ENCODE measurements at regions not wholly inside any gene's neighbourhood (a gene's known extent, or its start where the extent isn't known, plus 50 kb on each side); places are given as distances from the start of the nearest gene placed in this dataset.

DNA sequence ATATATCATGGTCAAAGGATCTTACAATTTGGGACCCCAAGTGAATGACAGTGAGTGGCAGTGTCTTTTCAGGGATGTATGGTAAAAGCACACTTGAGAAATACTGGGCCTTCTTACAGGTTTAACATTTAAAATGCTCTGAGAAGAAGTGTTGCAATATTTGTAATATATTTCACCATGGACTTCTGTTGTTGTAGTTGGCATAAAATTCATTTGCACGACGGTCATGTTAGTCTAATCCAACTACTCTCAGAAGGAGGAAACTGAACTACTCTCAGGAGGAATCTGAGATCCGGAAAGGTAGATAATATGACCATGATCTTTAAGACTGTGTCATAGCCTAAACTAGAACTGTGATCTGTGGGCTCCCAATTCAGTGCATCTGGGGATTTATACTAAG, 700.1 kb downstream of the HDGFL1 start:
- DNase-seq (ENCODE audit: low read depth in 2 of 3, low spot score in 2 of 3) = no peak

DNA sequence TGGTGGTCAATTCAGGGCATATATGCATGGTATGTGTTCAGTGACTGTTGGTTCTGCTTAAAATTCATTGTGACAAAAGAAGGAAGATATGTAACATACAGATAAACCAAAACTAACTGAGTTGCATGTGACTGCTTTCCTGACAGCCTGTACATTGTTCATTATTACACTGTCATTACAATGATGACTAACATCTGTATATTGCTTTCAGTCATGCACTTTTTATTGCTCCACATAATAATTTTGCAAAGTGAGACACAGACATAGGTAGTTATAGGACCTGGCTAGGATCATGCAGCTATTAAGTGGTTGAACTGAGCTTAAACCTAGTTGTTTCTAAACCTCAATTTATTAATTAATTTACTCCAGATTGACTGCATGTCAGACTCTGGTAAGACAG, 703.2 kb downstream of the HDGFL1 start:
- peak in 1 of 3 donors; percentile 4 for DNase-seq (ENCODE audit: low read depth in 2 of 3, low spot score in 2 of 3)

DNA sequence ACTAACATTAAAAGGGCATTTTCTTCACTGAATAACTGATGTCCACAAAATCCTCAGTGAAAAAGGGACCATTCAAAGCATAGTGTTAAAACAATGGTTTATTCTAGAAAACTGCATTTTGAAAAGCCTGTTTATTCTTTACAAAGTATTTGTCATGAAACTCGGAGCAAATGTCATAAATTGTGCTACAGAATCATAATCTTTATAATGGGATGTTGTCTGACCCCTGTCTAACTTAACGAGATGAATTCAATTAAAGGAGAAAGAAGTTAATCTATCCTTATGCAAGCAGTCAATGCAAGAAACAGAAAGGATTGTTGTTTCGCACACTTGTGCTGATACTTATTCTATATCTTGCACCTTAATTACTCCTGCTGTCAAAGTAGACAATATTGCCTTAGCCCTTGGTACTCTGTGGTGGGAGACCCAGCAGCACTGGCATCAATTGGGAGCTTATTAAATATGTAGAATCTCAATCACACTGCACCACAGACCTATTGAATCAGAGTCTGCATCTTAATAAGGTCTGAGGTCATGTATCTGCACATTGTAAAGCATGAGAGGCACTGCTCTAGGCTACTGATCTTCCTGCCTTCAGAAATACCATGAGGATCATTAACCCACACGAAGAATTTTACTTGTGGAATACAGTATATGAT, 708.3 kb downstream of the HDGFL1 start:
- DNase-seq (ENCODE audit: low read depth in 2 of 3, low spot score in 2 of 3) = no peak

DNA sequence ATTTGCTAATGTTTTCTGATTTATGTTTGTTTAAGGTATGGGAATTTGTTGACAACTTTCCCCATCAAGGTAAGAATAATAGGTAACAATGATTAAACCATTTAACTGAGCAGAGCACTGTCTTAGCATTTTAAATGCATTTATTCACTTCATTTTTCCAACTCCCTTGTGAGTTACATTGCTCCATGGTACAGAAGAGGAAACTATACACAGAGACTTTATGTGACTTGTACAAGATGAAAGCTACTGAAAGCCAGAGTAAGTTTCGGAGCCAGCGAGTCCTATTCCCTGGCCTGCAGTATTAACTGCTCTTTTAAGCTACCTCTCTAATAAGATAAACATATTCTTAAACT, 708.8 kb downstream of the HDGFL1 start:
- DNase-seq (ENCODE audit: low read depth in 2 of 3, low spot score in 2 of 3) = no peak

DNA sequence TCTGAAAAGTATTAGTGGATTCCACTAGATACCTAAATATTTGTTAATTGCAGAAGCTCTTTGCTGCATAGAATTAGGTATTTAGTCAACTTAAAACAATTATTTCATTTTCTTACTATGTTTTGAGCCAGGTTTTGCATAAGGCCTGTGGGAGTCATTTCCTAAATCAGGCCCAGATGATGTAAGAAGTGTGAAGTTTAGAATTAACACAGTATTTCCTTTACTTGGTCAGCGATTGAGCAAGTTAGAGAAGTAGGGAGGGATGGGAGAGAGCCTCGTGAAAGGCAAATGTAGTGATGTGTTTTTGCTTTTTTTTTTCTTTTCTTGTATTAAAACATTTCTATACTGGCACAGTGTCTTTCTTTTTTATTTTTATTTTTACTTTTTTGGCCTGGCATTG, 711.1 kb downstream of the HDGFL1 start:
- DNase-seq (ENCODE audit: low read depth in 2 of 3, low spot score in 2 of 3) = no peak

DNA sequence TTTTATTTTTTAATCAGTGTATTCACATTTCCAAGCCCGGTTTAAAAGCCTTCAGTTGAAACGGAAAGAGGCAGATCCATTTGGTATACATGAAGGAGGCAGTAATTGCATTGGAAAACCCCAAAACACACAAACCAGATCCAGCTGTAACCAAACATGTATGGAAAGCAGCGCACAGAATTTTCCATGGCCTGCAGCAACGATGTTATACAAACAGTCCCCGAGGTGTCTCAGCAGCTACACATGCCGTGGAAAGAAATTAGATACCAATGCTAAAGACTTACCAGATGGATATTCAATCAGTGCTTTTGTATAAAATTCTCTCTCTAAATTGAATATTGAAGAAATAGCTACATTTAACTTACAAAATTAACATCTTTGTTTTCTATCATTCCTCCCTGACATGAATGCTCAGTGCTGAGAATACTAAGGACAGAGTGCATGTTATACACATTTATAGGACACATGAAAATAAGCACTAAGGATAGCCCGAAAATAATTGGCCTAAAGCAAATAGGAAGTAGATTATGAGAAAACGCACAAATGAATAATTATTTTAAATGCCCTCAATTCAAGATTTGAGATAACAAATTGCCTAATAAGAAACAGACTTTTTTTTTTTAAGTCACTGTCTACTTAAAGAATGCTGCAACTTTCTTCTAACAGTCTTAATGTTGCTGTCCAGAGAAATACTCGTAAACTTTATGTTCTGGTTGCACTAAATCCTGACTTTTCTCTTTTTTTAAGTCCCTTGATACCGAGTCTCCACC, 713.1 kb downstream of the HDGFL1 start:
- DNase-seq (ENCODE audit: low read depth in 2 of 3, low spot score in 2 of 3) = no peak

DNA sequence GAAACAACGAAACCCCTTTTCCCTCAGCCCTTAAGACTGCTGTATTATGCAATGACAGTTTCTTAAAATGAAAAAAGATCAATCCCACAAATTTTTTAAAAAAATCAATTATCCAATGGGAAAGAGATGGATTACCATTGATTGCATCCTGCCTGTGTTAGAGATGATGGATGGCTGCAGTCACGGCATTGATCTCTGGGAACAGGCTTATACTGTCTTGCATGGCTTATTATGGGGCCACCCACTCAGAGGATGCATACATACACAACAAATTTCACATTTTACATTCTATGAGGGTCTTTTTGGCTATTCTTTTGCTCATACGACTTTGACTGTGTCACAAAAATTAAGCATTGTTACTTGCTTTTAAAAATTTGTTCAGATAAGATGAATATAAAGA, 724.3 kb downstream of the HDGFL1 start:
- DNase-seq (ENCODE audit: low read depth in 2 of 3, low spot score in 2 of 3) = no peak

DNA sequence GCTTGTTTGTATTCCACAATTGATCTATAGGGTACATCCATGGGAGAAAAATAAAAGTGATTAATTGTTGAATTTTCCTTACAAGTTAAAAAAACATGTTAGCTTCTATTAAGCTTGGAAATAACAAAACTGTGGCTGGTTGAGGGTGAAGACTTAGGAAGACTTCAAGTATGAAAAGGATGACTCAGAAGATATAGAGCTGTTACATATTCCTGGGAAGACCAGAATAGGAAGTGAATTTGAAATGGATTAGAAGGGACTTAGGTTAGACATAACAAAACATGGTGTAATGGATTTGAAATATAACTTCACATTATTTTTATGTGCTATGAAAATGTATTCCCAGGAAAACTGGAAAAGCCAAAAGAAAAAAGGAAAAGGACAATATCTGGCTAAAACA, 732.2 kb downstream of the HDGFL1 start:
- DNase-seq (ENCODE audit: low read depth in 2 of 3, low spot score in 2 of 3) = no peak

DNA sequence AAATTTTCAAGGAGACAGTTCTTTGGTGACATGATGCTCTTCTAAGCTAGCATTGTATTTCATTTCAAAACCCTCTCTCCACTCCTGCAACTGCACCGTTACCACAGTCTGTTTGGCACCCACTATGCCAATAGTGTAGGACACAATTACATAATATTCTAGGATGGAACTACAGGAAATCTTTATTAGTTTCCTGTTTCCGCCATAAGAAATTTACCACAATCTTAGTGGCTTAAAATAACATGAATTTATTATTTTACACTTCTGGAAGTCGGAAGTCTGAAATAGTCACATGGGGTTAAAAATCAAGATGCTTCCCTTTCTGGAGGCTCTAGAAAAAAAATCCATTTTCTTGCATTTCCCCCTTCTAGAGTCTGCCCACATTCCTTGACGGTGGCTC, 733.1 kb downstream of the HDGFL1 start:
- peak in 1 of 3 donors; percentile 26 for DNase-seq (ENCODE audit: low read depth in 2 of 3, low spot score in 2 of 3)

DNA sequence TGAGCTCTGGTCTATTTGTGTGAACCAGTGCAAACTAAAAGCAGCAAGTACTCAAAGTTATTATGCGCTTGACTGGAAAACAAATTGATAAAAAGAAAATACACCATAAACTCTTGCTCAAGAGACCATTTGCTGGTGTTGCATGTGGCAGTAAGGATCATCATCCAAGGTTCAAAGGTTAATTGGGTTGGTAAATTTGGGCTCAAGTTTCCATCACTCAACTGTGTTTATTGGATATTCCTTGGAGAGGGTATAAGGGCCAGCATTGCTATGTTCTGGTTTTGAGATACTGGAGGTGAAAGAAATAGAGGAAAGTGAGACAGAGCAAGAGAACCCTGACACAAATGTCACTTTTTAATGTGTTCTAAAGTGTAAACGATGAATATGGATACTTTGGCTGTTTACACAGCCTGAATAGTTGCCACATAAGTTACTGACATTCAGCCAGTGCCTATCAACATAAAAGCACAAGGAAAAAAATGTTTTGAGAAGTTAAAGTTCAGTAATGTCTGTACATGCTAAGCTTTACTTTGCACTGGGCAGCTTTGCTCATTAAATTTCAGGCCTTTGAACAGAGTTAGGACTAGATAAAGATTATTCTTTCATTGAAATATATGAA, 736.1 kb downstream of the HDGFL1 start:
- DNase-seq (ENCODE audit: low read depth in 2 of 3, low spot score in 2 of 3) = no peak

DNA sequence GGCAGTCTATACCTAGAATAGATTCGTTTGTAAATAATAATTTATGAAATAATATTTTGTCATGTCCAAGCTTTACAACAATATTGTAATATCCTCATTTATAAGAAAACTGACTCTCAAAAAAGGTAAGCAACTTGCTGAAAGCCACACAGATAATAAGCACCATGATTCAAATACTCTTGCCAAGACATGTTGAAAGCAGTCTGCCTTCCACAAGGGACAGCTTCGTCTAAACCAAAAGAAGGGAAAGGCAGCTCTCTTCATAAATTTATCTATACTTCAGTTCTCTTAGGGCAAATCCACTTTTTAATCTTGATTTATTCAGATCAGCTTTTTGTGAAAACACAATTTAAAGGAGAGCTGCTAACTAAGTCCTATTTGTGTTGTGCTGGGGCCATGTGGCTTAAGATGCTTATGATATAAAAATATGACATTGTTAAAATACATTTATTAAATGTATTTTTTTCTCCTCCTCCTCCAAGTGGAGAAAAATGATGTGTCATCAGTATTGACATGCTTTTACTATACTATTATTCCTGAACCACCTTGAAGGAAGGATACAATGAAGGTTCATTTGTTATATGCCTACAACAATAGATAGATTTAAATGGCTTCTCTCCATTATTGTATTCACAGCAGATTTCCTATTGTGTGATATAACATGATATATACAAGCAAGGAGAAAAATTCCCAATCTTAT, 737.0 kb downstream of the HDGFL1 start:
- no peak for DNase-seq (ENCODE audit: low read depth in 2 of 3, low spot score in 2 of 3)

DNA sequence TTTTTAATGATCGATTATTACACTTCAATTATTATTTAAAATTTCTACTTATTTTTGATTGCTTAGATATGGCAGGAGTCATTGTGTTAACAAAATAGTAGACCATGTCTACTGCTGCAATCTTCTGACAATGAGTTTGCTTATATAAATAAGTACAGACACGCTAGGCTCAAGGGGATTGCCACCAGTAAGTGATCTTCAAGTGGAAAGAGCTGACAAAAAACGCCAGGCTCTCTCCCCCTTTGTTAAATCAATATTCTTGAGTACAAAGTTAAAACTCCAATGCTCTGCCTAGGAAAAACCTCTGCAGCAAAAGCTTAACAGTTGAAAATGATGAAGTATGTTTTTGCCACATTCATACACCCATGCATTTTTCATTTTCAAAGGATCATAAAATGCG, 738.1 kb downstream of the HDGFL1 start:
- no peak for DNase-seq (ENCODE audit: low read depth in 2 of 3, low spot score in 2 of 3)

DNA sequence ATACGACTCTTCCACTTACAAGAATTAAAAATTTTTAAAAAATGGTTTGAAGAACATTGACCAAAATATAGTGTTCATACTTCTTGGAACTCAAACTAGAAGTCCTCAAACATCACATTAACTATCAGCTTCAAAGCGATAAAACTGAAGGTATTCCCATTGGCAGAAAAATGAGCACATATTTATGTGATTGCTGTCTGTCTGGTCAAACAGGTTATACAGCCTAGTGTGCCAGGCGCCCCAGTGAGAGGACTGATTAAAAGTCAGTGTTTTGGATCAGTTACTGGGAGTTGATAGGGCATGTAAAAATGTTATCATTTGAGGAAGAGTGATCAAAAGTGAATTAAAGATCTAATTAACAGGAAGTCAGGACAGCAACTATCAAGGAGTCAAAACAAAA, 738.8 kb downstream of the HDGFL1 start:
- no peak for DNase-seq (ENCODE audit: low read depth in 2 of 3, low spot score in 2 of 3)

DNA sequence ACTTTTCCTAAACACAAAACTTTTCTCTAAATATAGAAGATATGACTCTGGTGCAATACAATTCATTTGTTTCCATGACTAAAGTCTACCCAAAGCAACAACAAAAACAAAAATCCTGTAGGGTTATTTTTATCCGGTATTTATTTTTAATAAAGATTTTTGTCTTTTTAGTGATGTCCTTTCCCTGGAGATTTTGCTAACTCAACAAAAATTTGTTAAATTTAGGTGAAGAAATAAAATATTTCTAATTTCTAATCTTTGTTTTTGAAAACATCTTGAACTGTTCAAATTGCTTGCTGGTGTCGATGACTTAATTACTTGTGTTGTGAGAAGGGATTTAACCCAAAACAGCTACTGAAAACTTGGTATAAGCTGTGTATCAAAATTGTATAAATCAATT, 741.8 kb downstream of the HDGFL1 start:
- DNase-seq (ENCODE audit: low read depth in 2 of 3, low spot score in 2 of 3) = no peak

DNA sequence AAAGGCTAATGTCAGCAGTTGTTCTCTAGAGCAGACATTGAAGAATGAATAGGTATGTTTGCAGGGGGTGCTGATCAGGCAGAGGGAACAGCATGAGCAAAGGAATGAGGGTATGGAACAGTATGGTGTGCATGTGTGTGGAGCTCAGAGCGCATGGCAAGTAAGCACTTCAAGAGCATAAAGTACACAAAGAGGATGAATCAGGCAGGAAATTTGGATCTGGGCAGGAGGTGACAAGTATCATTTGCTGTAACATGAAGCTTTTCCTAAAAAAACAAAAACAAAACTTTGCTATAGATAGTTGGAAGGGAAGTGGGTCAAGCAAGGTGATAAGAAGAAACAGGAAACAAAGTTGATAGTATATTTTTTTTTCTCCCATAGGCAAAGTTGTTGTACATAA, 746.8 kb downstream of the HDGFL1 start:
- DNase-seq (ENCODE audit: low read depth in 2 of 3, low spot score in 2 of 3) = no peak

DNA sequence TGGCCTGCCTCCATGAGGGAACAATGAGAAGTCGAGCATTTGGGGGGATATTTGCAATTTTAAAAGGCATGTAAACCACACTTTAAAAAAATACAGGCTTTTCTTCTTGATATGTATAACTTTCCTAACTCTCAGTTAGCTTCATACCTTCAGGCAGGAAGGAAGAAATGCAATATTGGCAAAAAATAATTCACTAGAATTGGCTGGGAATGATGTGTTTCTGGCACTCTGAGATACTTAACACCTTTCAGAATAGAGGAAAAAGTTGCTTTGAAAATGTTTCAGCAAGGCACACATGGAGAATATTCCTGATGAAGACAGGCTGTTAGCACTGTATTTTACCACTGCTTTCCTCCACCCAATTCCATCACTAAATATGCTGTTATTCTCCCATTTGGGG, 747.6 kb downstream of the HDGFL1 start:
- DNase-seq (ENCODE audit: low read depth in 2 of 3, low spot score in 2 of 3) = no peak

DNA sequence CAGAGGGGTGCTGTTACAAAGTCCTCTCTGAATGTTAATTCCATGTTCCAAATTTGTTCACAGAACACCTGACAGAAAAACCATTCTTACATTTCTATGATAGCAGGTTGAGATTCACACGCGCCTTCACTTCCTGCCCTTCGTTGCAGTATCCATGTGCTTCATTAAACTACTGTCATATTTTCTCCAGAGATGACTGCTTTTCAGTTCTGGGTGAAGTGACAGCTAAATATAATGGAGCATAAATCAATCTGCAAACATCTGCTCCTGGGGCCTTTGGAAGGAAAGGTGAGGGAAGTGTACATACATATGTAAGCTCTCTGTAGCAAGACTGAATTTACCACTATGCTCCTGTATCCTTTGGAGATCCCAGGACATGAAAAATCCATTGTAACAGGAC, 750.2 kb downstream of the HDGFL1 start:
- DNase-seq (ENCODE audit: low read depth in 2 of 3, low spot score in 2 of 3) = no peak

DNA sequence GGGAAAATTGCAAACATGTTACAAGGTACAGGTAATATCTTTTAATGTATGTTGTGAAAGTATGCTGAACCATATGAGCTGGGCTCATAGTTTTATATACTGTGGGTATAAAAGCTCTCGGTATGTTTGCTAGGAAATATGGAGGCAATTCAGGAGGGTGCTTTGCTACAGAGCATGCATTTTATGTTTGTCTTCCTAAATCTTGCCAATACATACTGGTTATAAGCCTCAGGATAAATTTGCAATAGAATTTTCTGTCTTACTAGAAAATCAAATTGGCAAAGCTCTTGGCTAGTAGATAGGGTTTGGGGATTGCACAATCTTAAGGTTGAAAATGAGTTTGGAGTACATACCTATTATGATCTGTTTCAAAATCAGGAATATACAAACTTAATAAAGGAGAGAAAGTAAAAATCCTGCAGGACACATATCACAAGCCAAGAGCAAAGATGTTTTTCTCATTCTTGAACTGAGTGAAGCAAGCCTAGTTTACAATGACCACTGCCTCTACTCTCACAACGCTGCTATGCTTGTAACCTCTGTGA, 751.2 kb downstream of the HDGFL1 start:
- DNase-seq (ENCODE audit: low read depth in 2 of 3, low spot score in 2 of 3) = no peak

DNA sequence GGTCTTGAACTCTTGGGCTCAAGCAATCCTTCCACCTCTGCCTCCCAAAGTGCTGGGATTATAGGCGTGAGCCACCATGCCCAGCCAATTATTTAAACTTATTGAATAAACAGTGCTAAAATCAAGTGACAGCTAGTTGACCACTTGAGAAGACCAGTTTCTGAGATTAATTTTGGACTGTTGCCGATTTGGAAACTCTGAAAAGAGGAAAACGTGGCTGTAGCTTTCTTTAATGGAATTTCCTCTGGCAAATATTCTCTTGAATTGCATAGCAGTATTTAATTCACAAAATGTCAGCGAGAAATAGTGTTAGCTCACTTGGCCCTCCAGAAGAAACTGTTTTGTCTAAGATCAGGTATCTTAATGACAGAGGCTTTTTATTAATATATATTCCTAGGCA, 754.5 kb downstream of the HDGFL1 start:
- DNase-seq (ENCODE audit: low read depth in 2 of 3, low spot score in 2 of 3) = no peak

DNA sequence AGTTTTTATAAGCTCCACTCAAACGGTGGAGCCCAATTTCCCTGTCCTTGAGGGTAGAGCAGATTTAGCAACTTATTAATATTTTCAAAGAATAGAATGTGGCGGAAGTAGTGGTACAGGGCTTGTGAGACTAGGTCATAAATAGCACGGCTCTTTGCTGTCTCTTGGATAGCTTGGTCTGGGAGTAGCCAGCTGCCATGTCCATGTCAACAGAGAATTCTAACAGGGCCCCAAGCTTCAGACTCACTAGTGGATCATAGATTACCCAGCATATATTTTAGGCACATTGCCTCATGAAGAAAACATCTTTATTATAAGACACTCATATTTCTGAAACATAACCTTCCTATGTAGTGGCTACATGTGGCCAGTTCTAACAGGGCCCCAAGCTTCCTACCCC, 755.7 kb downstream of the HDGFL1 start:
- no peak for DNase-seq (ENCODE audit: low read depth in 2 of 3, low spot score in 2 of 3)

DNA sequence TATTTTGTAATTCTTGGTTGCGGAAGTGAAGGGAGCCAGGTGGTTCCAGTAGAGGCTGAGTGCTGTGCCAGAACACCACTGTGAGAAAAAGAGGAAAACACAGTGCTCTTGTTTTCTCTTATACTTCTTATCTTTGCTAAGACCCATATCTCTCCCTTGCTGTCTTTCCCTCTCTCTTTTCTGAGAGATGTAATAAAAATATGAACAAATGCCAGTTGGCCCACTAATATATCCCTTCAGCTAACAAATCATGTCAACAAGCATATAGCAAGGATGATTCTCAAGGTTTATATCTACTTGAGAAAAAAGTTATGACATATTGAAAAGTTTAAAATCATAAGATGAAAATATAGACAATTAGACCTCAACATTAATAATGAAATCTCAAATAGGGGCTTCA, 758.3 kb downstream of the HDGFL1 start:
- no peak for DNase-seq (ENCODE audit: low read depth in 2 of 3, low spot score in 2 of 3)

Measured in hematopoietic multipotent progenitor cell (in vitro differentiated cells).